GM18873 (cell line): ENCODE measurements at regions not wholly inside any gene's neighbourhood (a gene's known extent, or its start where the extent isn't known, plus 50 kb on each side); places are given as distances from the start of the nearest gene placed in this dataset.
"Not testable (repeated sequence)": the region's sequence is repeated elsewhere in the genome, so short reads cannot be mapped to it uniquely, and the experiment has no call there.

Experiments
- ATAC-seq: cut with Tn5 transposase; IDR thresholded peaks from one replicate; pipeline ENCODE4 v1.9.1; 2021; ENCODE audit warnings: mild to moderate bottlenecking, moderate library complexity, moderate number of reproducible peaks; ENCODE audit not compliant: unreplicated experiment, low FRiP score

DNA sequence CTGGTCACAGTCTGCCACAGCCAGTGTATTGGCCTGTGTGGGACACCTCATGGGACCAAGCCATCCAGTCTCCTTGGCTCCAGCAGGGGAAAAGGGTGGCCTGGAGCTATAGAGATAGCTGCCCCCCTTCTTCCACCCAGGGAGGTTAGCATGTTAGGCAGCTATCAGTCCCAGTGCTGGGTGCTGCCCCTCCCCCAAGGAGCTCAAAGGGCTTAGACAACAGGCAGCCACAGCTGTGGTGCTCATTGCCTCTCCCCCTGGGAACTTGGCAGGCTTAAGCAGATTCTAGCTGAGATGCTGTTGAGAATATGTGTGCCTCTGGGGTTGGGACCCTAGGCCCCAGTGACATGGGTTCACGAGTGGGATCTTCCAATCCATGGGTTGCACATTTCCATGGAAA, 226.0 kb upstream of the PTGER4 start:
- no peak for ATAC-seq

GRCh38 chr5:40452874-40453624, 226.7 kb upstream of the PTGER4 start:
- no peak for ATAC-seq

DNA sequence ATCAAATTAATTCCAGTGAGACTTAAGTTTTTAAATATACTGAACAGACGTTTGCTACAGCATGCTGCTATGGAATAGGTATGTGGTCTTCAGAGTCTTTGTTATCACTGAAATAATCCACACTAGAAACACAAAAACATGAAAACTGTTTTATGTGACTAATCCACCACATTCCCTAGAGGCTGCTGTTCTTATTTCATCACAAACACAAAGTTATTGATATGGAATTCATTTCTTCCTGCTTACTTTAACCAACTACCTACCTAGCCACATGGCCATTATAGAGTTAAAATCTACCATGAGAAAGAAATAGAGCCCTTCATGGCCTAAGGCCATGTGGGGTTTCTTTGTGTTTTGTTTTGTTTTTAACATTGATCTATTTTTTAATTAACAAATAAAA, 232.3 kb upstream of the PTGER4 start:
- no peak for ATAC-seq

DNA sequence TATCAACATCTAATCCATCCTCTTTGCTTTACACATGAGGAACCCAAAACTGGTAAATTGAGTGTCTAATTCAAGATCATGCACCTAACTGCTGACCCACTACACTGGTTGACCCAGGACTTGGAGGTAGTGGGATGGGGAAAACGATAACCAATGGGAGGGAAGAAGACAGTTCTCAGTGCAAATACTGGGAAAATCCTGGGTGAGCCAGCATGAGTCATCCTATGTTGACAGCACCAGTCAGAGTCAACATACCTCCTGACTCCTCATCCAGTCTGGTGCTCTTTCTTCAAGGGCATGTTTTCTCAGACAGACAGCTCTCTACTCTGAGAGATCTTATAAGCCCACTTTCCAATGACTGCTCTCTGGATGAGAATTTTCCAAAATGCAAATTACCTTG, 232.8 kb upstream of the PTGER4 start:
- no peak for ATAC-seq

DNA sequence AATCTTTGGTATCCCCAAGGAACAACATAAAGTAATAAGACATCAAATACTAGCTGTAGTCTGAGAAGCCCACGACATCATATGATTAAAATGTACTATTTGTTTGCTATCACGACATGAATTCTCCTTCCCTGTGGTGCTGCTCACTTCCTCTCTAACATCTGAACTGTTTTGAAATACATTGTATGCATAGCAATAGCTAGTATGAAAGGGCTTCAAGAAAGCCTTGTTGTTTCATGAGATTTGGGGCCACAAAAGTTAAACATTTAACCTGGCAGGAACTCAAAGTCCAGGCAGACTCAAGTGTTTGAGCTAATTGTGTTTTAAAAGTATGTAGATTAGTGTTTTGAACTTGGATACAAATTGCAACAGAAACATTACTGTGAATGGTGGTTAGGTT, 237.4 kb upstream of the PTGER4 start:
- no peak for ATAC-seq

DNA sequence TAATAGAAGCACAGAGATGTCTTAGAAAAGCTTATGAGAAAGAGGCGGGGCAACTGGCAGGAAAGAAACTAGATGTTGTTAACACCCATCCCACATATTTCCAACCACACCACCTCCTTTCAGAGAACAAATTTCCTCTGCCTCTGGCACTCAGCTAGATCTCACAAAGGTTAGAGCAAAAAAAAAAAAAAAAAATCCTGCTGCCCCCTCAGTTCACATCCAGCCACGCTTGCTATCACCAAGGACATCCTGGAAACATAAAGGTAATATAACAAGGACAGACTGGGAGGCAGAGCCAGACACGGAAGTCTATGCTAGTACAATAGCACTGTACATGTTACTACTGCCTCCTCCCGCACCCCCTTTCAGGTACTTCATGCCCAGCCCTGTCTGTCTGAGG, 238.0 kb upstream of the PTGER4 start:
- no peak for ATAC-seq

DNA sequence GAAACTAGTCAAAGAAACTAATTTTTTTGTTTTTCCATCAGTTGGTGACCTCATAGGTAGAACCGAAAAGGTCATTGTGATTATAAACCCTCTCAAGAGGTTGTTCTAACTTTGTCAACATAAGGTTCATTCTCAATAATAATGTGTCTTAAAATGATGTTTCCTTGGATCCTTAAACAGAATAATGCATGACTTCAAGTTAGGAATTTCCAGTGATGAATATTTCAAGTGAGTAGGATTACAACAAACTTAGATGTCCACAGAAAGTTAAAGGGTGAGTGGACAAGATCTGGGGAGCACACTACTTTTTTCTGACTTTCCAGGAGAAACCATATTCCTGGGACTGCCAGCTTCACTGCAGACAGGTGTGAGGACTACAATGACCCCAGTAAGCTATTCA, 239.0 kb upstream of the PTGER4 start:
- no peak for ATAC-seq

- ATAC-seq, result not testable (repeated sequence)
Observed at GRCh38 chr5:40439103-40439502, 240.6 kb upstream of the PTGER4 start.

- ATAC-seq, result not testable (repeated sequence)
Observed at GRCh38 chr5:40438646-40439045, 241.1 kb upstream of the PTGER4 start.

GRCh38 chr5:40437452-40437861, 242.3 kb upstream of the PTGER4 start:
- ATAC-seq, result peak; percentile 37

DNA sequence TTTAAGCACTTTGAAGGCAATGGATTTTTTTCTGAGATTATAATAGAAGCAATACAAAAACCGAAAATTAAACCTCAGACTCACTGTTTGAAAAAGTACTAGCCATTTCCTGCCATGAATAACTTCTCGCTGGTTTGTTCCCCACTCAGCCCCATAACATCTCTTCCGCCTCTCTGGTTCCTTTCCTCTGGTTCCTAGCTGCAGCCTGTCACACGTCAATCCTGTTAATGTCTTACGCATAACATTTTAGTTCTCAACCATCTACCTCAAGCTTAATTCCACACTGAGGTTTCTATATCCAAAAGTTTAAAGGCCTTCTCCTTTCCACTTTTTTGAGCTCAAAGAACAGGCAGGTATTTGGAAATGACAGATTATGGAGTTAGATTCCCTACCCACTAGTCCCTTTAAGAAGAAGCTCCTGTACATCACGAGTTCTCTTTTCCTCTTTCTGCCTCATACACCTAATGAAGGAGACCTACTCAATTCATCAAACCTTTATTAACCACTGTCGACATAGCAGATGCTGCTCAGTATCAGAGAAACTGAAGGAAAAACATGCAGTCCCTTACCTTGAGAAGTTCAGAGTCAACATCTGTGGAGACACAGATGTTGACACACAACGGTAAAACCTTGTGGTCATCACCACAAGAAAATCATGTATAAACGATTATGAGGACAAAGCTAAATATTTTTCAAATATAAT, 243.0 kb upstream of the PTGER4 start:
- ATAC-seq, result peak; percentile 75

GRCh38 chr5:40435706-40436105, 244.0 kb upstream of the PTGER4 start:
- ATAC-seq, result not testable (repeated sequence)

GRCh38 chr5:40432836-40433235, 246.9 kb upstream of the PTGER4 start:
- no peak for ATAC-seq

GRCh38 chr5:40431734-40432133, 248.0 kb upstream of the PTGER4 start:
- ATAC-seq, result no peak

GRCh38 chr5:40430101-40430710, 249.5 kb upstream of the PTGER4 start:
- ATAC-seq, result no peak

DNA sequence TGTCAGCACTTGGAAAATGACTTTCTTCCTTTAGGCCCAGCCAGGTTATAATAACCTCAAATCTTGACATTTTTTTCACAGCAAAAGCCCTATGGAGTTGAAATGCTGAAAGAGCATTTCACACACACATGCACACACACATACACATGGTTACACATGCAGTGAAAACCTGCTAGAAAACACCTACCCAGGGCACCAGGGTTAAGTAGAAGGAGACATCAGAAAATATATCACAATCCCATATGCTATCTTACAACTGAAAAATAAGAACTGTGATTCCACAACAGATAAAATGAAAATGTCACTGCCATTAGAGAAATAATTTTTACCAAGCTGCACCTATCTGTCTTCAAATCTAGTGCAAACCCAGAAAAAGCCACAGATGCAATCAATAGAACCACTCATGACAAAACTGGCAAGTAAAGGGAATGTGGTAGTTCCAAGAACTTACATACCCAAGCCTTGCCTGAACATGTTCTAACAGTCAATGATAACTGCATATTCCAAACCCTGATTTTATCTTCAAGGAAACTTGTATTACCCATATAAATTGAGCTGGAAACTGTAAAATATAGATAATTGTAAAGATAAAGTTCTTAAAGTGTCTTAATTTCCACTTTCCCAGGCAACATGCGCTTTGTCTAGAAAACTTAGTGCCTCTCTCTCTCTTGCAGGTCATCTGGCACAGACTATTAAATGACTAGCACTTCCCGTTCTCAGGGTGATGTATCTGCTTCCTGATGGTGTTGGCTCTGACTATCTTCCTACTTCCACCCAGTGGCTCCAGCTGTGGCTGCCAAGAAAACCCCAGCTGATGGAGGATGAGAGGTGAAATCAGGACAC, 250.2 kb upstream of the PTGER4 start:
- no peak for ATAC-seq

GRCh38 chr5:40428815-40429214, 250.9 kb upstream of the PTGER4 start:
- ATAC-seq, result no peak

DNA sequence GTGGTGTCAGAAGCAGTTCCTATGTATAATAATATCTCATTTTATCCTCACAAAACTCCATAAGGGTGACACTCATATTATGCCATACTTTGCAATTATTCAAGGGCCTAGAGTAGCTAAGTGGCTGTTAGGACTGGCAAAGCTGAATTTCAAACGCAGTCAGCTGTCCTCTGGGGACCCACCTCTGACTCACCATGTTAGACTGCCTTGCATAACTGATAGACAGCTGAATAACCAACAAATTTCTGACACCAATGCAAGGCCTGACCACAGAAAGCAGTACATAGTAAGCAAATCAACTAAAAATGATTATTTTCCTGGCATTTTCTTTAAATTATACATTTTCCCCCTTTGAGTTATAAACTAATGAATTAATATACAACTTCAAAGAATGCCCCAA, 251.6 kb upstream of the PTGER4 start:
- ATAC-seq, result no peak

- ATAC-seq, result not testable (repeated sequence)
Observed at GRCh38 chr5:40417046-40417810, 262.5 kb upstream of the PTGER4 start.

DNA sequence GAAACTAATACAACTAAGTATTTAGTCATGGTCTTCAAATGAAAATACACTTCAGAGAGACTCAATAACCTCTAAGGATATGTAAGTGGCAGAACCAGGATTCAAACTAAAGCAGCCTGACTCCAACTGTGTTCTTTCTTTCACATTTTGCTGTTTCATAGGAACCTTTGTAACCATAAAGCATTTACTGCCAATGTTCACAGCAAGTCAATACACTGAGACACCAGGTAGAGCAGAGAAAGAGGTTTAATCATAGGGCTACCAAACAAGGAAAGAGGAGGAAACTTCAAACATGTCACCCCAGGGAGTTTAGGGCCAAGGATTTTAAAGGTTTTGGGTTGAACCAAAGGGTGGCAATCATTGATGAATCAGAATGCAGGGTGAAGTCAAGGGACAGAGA, 263.1 kb upstream of the PTGER4 start:
- ATAC-seq, result no peak
